ENCODE measurements at regions not wholly inside any gene's neighbourhood (a gene's known extent, or its start where the extent isn't known, plus 50 kb on each side); places are given as distances from the start of the nearest gene placed in this dataset.

DNA sequence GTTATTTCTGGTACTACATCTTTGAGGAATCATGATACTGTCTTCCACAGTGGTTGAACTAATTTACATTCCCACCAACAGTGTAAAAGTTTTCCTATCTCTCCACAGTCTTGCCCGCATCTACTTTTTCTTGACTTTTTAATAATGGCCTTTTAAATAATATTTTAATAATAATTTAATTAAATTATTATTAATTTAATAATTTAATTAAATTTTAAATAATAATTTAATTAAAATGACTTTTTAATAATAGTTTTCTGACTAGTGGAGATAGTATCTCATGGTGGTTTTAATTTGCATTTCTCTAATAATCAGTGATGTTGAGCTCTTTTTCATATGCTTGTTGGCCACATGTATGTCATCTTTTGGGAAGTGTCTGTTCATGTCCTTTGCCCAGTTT lies 1395.0 kb upstream of the ADGRL3 start:
- Histone ChIP-seq H4K5ac (ENCODE audit: insufficient read length, low read depth, low read length) (no peak overlapping the region), H3K79me1 (ENCODE audit: insufficient read depth, low read depth, low read length, poor library complexity, severe bottlenecking) (no peaks in the 10 kb centered on the region), H4K20me1 (ENCODE audit: control insufficient read depth, insufficient read depth, insufficient read length) (no peaks in the 10 kb centered on the region), H3K18ac (ENCODE audit: insufficient read length, low read depth, low read length) (no peak overlapping the region), H3T11ph (ENCODE audit: low read length) (no peak overlapping the region), H3K27ac (ENCODE audit: insufficient read length, low read depth, low read length) (no peak overlapping the region), H3K4ac (ENCODE audit: low read depth, low read length) (no peak overlapping the region), H3K23ac (ENCODE audit: insufficient read length, low read depth, low read length) (no peak overlapping the region), H3K4me2 (ENCODE audit: insufficient read depth, insufficient read length, low read length) (no peak overlapping the region), H3K23me2 (ENCODE audit: insufficient read length, low read depth, low read length, poor library complexity, severe bottlenecking) (no peaks in the 10 kb centered on the region), H2BK5ac (ENCODE audit: insufficient read length, low read length) (no peak overlapping the region), H3K79me2 (ENCODE audit: insufficient read depth, low read length) (no peaks in the 10 kb centered on the region), H3K4me1 (ENCODE audit: insufficient read depth, low read length) (no peaks in the 10 kb centered on the region), H2BK15ac (ENCODE audit: low read depth, low read length) (no peak overlapping the region), H2AFZ (ENCODE audit: low read length) (no peak overlapping the region), H4K8ac (replicated peaks; ENCODE audit: insufficient read length, low read depth, low read length) (no peak overlapping the region), H2BK20ac (ENCODE audit: low read depth, low read length, poor library complexity, severe bottlenecking) (no peak overlapping the region), H3K27me3 (ENCODE audit: insufficient read depth, low read length) (no peaks in the 10 kb centered on the region), H4K91ac (ENCODE audit: insufficient read length, low read depth, low read length) (no peak overlapping the region), H3K9me3 (ENCODE audit: control insufficient read depth, low read depth, low read length) (no peaks in the 10 kb centered on the region), H3K9ac (ENCODE audit: extremely low read depth, insufficient read length, low read length) (no peak overlapping the region), H2AK5ac (ENCODE audit: insufficient read length, low read length) (no peak overlapping the region), H2BK12ac (ENCODE audit: insufficient read length, low read depth, low read length) (no peak overlapping the region), H3K56ac (ENCODE audit: insufficient read length, low read depth, low read length) (no peak overlapping the region), H2BK120ac (ENCODE audit: low read depth, low read length, poor library complexity, severe bottlenecking) (no peak overlapping the region), H3K14ac (ENCODE audit: insufficient read depth, low read length) (no peak overlapping the region)
- H3K36me3 Mint-ChIP-seq (ENCODE audit: insufficient read depth in 1 of 3, low read depth in 3 of 3): peaks cover 4 to 17% (median 4%) of the 10 kb centered on the region in 3 experiments; a peak in 4 of 7 replicates
- no peaks in the 10 kb centered on the region for H3K27me3 Mint-ChIP-seq (ENCODE audit: low read depth)
- TF ChIP-seq, protein P1, sequence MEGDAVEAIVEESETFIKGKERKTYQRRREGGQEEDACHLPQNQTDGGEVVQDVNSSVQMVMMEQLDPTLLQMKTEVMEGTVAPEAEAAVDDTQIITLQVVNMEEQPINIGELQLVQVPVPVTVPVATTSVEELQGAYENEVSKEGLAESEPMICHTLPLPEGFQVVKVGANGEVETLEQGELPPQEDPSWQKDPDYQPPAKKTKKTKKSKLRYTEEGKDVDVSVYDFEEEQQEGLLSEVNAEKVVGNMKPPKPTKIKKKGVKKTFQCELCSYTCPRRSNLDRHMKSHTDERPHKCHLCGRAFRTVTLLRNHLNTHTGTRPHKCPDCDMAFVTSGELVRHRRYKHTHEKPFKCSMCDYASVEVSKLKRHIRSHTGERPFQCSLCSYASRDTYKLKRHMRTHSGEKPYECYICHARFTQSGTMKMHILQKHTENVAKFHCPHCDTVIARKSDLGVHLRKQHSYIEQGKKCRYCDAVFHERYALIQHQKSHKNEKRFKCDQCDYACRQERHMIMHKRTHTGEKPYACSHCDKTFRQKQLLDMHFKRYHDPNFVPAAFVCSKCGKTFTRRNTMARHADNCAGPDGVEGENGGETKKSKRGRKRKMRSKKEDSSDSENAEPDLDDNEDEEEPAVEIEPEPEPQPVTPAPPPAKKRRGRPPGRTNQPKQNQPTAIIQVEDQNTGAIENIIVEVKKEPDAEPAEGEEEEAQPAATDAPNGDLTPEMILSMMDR (conservative IDR thresholded peaks at IDR 0.05): no peak
- H3K4me1 Mint-ChIP-seq: no peaks in the 10 kb centered on the region
- no peak for DNase-seq
- no peak overlapping the region for H3K4me3 Mint-ChIP-seq
- WGBS (ENCODE audit: extremely low coverage, insufficient read length, low lambda C conversion rate): no CpG with 5 or more reads among the region's 1 CpG
- H3K27ac Mint-ChIP-seq: no peak overlapping the region
- peaks cover 18% of the 10 kb centered on the region in 2 experiments; a peak in 4 of 5 replicates for H3K9me3 Mint-ChIP-seq

Data from H9 (cell line).